ENCODE measurements at regions not wholly inside any gene's neighbourhood (a gene's known extent, or its start where the extent isn't known, plus 50 kb on each side); places are given as distances from the start of the nearest gene placed in this dataset.
"Not testable (repeated sequence)": the region's sequence is repeated elsewhere in the genome, so short reads cannot be mapped to it uniquely, and the experiment has no call there.

DNA sequence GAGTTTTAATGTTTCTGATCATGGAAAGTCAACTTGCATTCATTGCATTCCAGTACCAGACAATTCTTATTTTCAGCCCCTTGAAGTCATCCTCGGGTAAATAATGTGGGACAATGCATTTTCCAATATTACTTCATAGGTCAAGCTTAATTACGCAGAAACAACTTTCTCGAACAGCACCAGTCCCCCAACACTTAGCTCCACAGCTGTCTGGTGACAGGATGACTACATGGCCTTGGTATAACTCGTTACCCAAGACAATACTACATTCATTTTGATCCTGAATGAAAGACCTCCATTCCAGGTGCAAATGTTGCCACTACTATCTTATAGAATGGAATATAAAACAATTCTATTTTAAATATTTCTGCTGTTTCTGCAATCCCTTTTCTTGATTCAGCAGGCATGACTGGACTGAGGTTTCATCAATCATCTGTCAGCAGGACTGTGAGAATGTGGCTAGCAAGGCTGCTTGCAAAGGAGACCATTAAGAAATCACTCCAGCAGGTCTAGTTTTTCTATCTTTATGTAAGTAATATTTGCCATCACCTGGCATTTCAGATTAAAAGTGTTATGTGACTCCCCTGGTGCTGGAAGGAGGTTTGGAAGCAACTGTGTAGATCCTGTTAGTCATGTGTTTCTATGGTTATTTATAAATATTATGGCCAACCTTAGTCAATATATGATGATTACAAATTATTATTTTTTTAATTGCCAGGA, 147.9 kb downstream of the HAO1 start:
- DNase-seq, result no peak

DNA sequence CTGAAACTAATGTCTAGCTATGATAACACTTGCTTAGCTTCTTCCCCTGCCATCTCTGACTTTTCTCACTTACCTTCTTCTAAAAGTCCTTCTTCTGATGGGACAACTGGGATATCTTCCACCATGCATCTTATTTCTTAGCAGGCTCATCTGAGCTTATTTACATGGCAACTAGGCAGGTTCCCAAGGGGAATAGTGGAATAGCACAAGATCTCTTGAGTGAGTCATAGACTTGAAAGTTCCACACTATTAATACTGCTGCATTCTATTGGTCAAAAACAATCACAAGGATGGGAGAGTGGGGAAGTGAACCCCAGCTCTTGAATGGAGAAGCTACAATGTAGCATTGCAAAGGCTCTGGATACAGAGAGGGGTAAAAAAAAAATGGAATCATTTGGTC, 142.1 kb downstream of the HAO1 start:
- no peak for DNase-seq

DNA sequence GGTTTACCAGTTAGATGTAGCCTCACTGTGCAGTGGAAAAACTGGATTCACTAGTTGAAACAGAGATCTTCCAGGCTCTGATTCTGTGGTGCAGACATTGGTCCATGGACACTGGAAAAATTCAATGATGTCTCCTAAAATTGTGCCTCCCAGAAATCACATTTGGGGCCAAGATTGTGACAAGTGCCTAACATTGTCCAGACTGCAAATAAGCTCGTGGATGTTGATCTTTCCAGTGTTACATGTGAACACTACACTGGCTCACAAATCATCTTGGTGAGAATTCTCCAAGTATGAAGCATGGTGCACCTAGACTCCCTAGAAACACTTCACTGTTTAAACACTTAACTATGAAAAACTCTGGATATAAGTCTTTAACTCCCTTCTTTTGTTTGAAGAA, 140.4 kb downstream of the HAO1 start:
- no peak for DNase-seq

DNA sequence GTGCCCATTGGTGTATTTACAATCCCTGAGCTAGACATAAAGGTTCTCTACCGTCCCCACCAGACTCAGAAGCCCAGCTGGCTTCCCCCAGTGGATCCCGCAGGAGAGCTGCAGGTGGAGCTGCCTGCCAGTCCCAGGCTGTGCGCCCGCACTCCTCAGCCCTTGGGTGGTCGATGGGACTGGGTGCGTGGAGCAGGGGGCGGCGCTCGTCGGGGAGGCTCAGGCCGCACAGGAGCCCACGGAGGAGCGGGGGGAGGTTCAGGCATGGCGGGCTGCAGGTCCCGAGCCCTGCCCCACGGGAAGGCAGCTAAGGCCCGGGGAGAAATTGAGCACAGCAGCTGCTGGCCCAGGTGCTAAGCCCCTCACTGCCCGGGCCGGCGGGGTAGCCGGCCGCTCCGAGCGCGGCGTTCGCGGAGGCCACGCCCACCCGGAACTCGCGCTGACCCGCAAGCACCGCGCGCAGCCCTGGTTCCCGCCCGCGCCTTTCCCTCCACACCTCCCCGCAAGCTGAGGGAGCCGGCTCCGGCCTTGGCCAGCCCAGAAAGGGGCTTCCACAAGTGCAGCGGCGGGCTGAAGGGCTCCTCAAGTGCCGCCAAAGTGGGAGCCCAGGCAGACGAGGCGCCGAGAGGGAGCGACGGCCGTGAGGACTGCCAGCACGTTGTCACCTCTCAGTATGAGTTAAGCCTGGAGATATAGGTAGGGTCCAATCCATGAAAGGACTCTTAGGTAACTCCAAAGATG, 136.7 kb downstream of the HAO1 start:
- not testable (repeated sequence) for DNase-seq

DNA sequence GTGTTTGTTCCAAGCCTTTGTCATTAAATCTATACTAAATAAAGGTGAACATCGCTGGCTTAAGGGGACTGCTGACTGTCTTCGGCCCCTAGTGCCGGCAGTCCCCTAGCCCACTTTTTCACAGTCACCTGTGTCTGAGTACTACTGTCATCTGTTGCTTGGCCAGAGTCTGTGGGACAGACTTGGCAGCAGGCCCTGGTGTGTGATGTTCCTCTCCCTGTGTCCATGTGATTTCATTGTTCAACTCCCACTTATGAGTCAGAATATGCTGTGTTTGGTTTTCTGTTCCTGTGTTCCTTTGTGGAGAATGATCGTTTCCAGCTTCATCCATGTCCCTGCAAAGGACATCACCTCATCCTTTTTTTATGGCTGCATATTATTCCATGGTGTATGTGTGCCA, 133.4 kb downstream of the HAO1 start:
- DNase-seq, result no peak

DNA sequence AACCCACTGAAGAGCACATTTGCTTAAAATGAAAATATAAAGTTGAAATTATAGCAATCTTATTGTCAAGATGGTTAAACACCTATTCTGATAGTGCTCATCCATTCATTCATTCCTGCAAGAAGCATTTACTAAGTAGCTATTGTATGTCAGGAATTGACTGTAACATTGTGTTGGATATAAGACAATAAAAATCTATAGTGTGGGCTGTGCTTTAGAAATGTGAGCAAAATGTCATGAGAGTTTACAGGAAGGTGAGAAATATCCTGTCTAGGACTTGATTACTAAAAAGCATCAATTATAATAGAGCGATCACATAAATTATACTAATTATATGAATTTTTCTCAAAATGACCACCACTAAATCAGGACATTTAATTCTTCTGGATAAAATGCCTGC, 123.0 kb downstream of the HAO1 start:
- no peak for DNase-seq

DNA sequence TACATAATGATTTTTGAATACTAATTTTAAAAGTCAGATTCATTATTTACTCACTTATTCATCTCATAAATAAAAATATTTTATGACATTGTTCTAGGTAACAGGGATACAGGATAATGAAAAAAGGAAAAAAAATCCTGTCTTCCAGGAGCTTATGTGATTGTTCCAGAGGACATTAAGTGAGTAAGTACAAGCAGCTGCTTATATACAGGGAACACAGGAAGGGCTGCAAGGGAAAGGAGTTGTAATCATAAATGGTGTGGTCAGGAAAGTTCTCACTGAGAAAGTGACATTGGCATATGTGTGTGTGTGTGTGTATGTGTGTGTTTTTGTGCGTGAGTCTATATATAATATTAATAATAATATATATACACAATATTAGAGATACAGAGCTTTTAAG, 121.8 kb downstream of the HAO1 start:
- DNase-seq, result no peak

DNA sequence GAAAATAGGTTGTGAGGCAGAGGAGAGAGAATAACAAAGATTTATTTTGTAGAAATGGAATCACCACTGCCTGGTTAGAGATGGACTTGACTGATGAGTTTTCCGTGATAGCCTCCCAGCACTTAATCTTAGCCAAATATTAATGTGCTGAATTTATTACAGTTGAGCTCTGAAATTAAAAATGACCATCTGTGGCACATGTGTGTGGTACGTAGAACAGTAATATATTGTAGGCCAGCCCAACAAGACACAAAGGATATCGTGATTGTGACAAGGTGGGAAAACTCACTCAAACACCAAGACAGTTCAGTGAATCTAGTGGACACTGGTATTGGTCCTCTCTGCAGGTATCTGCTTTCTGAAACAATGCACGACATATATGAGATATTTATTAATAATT, 119.4 kb downstream of the HAO1 start:
- no peak for DNase-seq

DNA sequence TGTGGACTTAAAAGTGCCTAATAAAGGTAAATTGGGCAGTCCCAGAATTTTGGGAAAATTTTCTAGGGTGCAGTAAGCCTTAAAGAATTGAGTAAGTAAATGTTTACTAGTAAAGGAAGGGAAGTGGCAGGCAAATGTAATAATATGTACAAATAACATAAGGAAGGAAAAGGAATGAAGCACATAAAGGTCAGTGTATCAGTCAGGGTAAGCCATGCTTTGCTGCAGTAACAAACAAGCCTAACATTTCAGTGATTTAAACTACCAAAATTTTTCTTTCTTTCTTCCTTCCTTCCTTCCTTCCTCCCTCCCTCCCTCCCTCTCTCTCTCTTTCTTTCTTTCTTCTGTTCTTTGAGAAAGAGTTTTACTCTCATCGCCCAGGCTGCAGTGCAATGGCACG, 117.5 kb downstream of the HAO1 start:
- DNase-seq, result no peak

DNA sequence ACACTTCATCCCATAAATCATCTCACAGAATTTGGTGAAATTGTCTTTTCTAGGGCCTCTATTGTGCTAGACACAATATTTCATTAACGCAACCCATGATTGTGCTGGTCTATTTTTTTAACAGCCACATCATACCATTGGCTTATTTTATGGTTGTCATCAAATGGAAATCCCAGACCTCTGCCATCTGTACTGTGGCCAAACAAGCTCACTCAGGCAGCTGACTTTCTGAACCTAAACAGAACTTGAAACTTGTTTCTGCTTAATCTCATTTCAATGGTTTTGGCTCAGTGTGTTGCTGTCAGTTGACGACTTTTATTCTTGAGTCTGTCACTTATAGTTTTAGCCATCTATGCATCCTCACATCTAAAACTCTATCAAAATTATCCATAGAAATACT, 111.8 kb downstream of the HAO1 start:
- no peak for DNase-seq

DNA sequence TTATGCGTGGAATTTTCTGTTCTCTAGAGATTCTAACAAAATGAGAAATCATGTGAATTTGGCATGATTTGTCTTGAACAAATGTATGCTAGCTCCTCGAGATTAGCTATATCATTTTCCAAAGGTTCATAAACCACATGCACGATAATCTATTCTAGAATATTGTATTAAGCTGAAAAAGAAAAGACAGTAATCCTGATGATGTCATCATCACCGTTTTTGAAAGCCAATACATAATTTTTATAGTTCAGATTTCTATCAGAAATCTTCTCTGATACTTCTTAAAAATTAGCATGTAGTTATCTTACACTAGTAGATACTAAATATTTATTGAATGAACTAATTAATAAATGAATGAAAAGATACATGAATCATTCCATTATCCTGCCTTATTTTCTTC, 111.2 kb downstream of the HAO1 start:
- DNase-seq, result no peak

DNA sequence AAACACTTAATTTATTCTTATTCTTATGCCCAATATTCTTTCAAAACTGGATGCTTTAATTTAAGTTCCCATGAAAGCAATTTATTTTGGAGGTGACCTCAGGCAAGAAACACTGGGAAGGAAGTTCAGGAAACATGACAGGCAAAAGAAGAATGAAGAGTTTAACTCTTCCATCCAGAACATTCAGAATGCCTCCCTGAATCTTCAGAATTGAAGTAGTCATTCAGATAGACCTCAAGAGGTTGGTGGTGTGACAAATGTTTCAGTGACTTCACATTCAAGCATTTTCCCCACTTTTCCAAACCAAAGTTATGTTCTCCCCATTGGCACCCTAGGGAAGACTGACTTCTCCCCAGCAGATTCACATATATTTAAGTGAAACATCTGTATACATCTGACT, 110.5 kb downstream of the HAO1 start:
- no peak for DNase-seq
